Muscle of back (tissue), 3 donors: ENCODE measurements at regions not wholly inside any gene's neighbourhood (a gene's known extent, or its start where the extent isn't known, plus 50 kb on each side); places are given as distances from the start of the nearest gene placed in this dataset.
A peak's percentile ranks its signal among the peaks of the same experiment; 100 is the strongest.

ENCODE experiments used
- DNase-seq, 3 donors: peaks; one replicate each; pipeline versions ENCODE4 v3.0.0 to v3.0.0-alpha.2; 2013

- DNase-seq: no peak
These were observed 314.1 kb upstream of the LRIG3 start for GRCh38 chr12:59234391-59234790.

- no peak for DNase-seq
These were observed 310.0 kb upstream of the LRIG3 start for GRCh38 chr12:59230334-59230733.

GRCh38 chr12:59219148-59219547 lies 298.8 kb upstream of the LRIG3 start:
- no peak for DNase-seq

DNA sequence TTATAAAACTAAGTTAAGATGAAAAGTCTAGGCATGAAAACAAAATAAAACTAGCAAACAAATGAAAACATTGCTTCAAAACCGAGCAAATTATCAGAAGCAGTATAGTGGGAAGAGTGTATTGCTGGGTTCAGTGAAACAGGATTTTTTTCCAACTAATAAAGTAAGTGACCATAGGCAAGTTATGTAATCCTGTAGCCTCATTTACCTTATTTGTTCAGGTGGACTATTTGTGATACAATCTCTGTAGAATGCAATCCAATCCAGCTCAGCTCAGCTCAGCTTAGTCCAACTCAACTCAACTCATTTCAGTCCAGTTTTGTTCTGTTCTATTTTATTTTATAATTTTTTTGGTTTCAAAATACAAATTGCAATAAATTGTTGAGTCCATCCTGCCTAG lies 276.7 kb upstream of the LRIG3 start:
- no peak for DNase-seq

GRCh38 chr12:59194794-59195193 lies 274.5 kb upstream of the LRIG3 start:
- DNase-seq: no peak

DNA sequence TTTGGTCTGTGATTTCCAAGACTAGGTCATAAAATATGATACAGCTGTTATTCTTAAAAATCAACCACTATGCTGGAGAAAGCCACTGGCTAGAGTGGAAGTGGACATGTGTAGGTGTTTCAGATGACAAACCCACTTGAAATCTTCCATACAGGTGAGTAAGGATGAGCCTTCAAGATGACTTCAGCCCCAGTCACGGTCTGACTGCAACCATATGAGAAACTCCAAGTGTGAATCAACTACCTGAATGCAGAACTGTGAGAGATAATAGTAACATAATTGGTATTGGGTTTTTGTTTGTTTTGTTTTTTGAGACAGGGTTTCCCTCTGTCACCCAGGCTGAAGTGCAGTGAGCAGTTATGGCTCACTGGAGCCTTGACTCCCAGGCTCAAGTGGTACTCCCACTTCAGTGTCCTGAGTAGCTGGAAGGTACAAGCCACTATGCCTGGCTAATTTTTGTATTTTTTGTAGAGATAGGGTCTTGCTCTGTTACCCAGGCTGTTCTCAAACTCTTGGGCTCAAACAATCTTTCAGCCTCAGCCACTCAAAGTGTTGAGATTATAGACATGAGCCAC lies 273.3 kb upstream of the LRIG3 start:
- DNase-seq: no peak

DNA sequence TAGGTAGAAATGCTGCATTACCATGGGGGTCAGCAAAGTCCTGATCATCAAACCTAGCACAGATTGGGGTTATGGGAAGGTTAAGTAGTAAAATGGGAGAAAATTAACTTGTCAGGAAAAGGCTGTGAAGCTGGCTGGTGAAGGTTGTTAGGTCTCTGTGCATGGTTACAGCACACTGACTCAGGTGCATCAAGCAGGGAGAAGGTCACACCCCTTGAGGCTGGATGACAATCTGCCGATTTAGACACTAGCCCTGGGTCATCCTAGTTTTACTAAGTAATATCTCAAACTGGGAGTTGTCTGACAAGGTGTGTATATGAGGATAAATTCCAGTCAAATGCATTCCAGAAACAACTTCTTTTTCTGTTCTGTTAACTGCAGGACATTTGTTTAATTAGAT lies 271.1 kb upstream of the LRIG3 start:
- no peak for DNase-seq

DNA sequence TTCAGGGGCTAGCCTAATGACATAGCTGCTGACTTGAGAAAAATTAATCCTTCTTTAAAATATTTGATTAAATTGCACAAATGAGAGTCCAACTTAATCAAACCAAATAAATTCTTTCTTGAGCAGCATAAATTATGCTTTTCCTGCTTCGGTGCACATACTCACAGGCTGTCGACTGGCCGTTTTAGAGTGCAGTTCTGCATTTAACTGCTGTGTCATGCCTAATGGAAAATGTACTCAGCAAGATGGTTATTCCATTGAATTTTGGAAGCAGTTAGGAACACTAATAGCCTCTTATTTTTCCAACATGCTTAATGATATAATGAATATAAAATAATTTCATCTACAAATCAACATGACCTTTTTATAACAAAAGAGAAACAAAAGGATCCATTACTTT lies 266.1 kb upstream of the LRIG3 start:
- peak in 2 of 3 donors; percentile 9 to 32 for DNase-seq

GRCh38 chr12:59185295-59185694 lies 265.0 kb upstream of the LRIG3 start:
- DNase-seq: no peak

GRCh38 chr12:59182658-59183455 lies 262.6 kb upstream of the LRIG3 start:
- DNase-seq: no peak

GRCh38 chr12:59182191-59182590 lies 261.9 kb upstream of the LRIG3 start:
- DNase-seq: no peak

DNA sequence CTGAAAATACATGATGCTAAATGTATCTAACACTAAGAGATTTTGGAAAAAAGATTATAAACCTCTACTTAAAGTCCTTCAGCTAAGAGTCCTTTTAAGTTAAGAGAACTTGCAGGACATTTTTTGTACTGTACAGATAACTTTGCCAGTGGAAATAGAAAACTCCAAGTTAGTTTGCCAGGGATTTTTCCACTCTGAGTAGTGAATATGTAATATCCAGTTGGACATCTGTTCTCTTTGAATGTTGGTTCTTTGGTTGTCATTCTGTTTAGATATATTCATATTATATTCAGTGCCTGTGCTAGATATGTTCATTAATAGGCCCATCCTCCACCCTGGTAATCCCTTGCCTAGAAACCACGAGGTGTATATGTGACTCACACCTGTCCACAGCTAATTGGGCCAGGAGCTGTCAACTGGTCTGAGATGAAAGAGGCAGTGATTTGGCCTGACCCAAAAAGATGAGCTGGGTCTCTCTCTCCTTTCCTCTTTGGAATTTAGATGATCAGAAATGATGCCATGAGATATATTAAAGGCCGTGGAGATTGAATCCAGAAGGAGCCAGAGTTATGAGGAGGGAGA lies 261.0 kb upstream of the LRIG3 start:
- DNase-seq: peak in 2 of 3 donors; percentile 22 to 33

GRCh38 chr12:59179231-59179630 lies 258.9 kb upstream of the LRIG3 start:
- no peak for DNase-seq

DNA sequence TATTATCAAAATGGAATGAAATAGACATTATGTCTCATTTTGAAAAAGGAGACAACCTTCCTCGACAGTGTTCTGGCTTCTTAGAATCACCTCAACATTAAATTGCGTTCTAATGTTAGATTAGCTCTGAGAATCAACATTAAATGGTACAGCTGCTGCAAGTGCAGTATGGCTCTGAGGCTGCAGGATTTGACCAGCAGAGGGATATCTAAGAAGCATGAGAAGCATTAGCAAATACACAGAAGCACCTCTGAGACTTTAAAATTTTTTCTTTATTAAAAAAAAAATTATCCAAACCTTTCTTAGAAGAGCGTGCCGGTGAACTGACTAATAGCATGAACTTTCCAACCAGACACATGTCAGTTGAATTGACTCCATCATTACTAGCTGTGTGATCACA lies 253.4 kb upstream of the LRIG3 start:
- DNase-seq: no peak

- no peak for DNase-seq
These were observed 248.3 kb upstream of the LRIG3 start for GRCh38 chr12:59168647-59169046.

DNA sequence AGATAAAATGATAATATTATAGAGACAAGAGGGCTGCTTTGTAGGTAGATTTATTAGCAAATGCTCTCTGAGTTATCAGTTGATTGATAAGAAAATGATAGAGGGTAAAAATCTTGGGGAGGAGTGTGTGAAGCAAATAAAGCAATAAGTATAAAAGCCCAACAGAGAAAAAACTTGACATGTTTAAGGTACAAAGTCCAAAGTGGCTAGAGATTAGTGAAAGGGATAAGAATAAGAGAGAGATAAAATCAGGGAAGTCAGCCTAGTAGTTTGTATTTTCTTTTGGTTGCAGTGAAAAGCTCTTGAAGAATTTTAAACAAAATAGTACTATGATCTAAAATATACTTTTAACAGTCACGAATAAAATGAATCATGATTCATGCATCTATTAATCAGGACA lies 246.2 kb upstream of the LRIG3 start:
- DNase-seq: no peak

DNA sequence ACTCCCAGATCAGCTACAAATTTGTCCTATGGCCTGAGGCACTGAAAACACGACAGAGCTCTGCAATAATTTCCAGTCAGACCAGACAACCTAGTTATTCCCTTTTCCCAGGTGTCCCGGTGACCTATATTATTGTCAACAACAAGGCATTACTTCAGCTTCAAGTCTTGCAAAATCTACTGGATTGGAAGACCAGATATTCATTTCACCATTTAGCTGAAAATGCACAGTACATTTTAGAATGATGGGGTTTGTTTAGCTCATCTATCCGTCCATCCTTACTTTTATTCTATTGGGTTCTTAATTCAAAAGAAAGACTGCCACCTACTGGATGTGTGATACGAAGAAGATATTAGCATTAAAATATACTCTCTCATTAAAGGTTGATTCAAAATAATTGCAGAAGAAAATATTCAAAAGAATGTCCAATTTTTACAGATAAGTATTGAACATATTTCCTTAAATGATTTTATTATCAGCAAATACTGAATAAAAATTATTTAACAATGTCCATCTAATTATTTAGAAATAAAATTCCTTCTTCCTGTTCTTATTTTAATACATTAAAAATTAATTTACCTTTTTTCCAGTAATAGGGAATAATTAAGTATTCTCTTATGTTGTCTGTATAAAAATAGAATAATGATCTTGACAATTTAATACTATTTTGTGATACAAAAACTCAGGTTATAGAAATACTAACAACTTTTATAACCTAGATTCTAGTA lies 244.9 kb upstream of the LRIG3 start:
- DNase-seq: peak; percentile 38 to 73 (median 41)

DNA sequence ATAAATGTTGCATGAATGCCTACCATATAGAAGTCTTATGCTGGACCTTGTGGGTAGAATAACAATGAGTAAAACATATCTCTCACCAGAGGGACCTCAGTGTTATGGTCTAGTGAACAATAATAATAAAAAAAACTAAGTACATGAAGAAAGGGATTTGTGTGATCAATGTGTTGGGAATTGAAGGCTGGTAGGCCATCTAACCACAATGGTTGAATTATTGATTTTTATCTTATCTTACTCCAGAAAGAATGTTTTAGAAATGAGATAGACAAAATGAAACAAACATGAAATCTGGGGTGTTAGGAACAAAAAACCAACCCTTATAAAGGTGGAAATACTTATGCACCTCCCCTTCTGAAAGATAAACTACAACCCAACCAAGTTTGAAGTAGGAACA lies 243.9 kb upstream of the LRIG3 start:
- no peak for DNase-seq

- no peak for DNase-seq
These were observed 238.4 kb upstream of the LRIG3 start for GRCh38 chr12:59158681-59159080.

DNA sequence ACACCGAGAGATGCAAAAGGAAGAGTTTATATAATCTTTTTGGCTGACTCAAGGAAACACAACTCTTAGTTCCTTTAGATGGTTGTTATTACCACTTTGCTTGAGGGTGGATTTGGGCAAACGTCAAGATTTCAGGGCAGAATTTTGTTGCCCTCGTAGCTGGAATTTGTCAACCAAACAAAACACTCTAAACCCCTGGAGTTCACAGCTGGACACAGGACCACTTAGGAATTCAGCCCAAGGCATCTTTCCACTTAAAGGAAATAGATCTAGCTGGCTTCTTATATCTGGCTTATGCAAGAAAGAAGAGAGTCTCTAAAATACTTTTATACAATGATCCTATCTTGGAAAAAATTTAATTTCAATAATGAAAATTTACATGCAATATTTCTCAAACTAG lies 237.8 kb upstream of the LRIG3 start:
- DNase-seq: no peak

DNA sequence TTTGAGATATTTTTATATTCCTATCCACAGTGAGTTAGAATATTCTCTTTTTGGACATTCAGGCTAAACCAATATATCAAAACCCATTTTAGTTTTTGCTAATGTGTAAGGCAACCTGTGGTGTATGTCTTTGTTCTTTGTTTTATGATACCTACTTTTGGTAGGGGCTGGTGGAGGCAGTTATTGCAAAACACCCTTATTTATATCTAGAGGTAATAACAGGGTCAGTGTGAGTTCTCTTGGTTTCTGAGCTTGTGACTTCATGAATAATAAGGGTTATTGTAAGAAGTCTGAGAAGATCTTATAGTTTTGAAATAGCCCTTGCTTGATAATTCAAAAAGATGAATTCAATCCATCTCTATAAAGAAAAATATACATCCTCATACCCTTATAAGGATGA lies 235.1 kb upstream of the LRIG3 start:
- DNase-seq: no peak

DNA sequence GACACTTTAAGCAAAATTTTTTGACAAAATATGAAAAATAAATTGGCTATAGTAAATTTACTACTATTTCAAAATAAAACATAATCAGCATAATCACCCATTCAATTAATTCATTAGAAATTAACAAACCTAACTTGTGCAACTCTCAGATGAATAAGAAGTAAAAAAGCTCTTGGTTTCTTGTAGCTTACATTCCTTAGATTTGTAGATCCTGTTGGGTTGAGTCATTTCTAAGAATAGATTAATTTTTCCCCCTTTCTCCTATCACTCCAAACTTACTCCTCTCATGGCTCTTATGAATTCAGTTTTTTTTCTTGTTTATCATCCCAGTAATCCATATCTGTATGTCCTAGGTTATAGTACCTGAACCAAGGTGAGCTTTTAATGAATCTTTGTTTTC lies 230.9 kb upstream of the LRIG3 start:
- DNase-seq: no peak
